WTC11 (cell line): ENCODE measurements at regions not wholly inside any gene's neighbourhood (a gene's known extent, or its start where the extent isn't known, plus 50 kb on each side); places are given as distances from the start of the nearest gene placed in this dataset.
A peak's percentile ranks its signal among the peaks of the same experiment; 100 is the strongest.

Source experiments
- ATAC-seq: fragments of 200-7000 bp; cut with Tn5 transposase; 2 replicates; pipeline ENCODE4 v1.10.0; 2021; ENCODE audit warnings: mild to moderate bottlenecking, moderate library complexity
- CTCF ChIA-PET: fragments of 300-600 bp; sonication (Branson Sonifier 250); formaldehyde crosslinking; loops from one replicate; lab custom pipeline; 2021; ENCODE audit warnings: antibody characterized with exemption; lab: Charles Lee
- POLR2A ChIA-PET: fragments of 350-600 bp; sonication (Branson Sonifier 250); formaldehyde crosslinking; loops from one replicate; lab custom pipeline; 2021; ENCODE audit warnings: antibody characterized with exemption; lab: Charles Lee
- DNase-seq: peaks from one replicate; pipeline ENCODE4 v3.0.0; 2021; ENCODE audit warnings: low spot score
- H3K27ac Mint-ChIP-seq: 2 replicates; pipeline ENCODE4 v1.8.0; 2021; ENCODE audit warnings: mixed read lengths
- H3K27me3 Mint-ChIP-seq: 2 replicates; pipeline ENCODE4 v1.8.0; 2021; ENCODE audit warnings: low read depth, mild to moderate bottlenecking, moderate library complexity, mixed read lengths
- H3K36me3 Mint-ChIP-seq: 2 replicates; pipeline ENCODE4 v1.8.0; 2021; ENCODE audit warnings: mixed read lengths
- H3K4me1 Mint-ChIP-seq: 2 replicates; pipeline ENCODE4 v1.8.0; 2022; ENCODE audit warnings: mixed read lengths
- H3K4me3 Mint-ChIP-seq: 2 replicates; pipeline ENCODE4 v1.8.0; 2021; ENCODE audit warnings: mild to moderate bottlenecking, moderate library complexity, mixed read lengths
- H3K9me3 Mint-ChIP-seq: 2 replicates; pipeline ENCODE4 v1.8.0; 2021; ENCODE audit warnings: mixed read lengths
- CBFB ChIP-seq: sonication (generic); formaldehyde crosslinking; IDR thresholded peaks from 2 replicates; pipeline ENCODE4 v1.8.1; 2022; ENCODE audit warnings: mild to moderate bottlenecking, low read depth, missing genetic modification reagents
- CDX4 ChIP-seq: fragments of 250-450 bp; sonication (Bioruptor Pico); IDR thresholded peaks from 2 replicates; pipeline ENCODE4 v1.9.0; 2021; ENCODE audit warnings: moderate library complexity, mild to moderate bottlenecking, inconsistent platforms, borderline replicate concordance
- CREB1 ChIP-seq: sonication (generic); formaldehyde crosslinking; IDR thresholded peaks from 2 replicates; pipeline ENCODE4 v1.8.0; 2023; ENCODE audit warnings: mild to moderate bottlenecking, missing genetic modification reagents
- CTCF ChIP-seq: fragments of 200-600 bp; IDR thresholded peaks from 2 replicates; pipeline ENCODE4 v1.8.0; 2022; ENCODE audit warnings: antibody characterized with exemption
- ESRRA ChIP-seq: sonication (generic); formaldehyde crosslinking; IDR thresholded peaks from 2 replicates; pipeline ENCODE4 v1.8.1; 2022; ENCODE audit warnings: mild to moderate bottlenecking, missing genetic modification reagents, borderline replicate concordance
- ETV6 ChIP-seq: sonication (generic); formaldehyde crosslinking; IDR thresholded peaks from 2 replicates; pipeline ENCODE4 v1.8.1; 2022; ENCODE audit warnings: mild to moderate bottlenecking, missing genetic modification reagents
- NFE2L1 ChIP-seq: sonication (generic); formaldehyde crosslinking; IDR thresholded peaks from 2 replicates; pipeline ENCODE4 v1.8.1; 2023; ENCODE audit warnings: missing genetic modification reagents
- NFYB ChIP-seq: sonication (generic); formaldehyde crosslinking; conservative IDR thresholded peaks from 2 replicates; pipeline ENCODE4 v1.8.0; 2022; ENCODE audit warnings: low read depth, missing genetic modification reagents
- OVOL2 ChIP-seq: fragments of 250-450 bp; sonication (Bioruptor Pico); IDR thresholded peaks from 2 replicates; pipeline ENCODE4 v1.9.0; 2021; ENCODE audit warnings: mild to moderate bottlenecking, borderline replicate concordance
- PRDM15 ChIP-seq: sonication (generic); formaldehyde crosslinking; IDR thresholded peaks from 2 replicates; pipeline ENCODE4 v1.8.0; 2022; ENCODE audit warnings: missing genetic modification reagents
- RELA ChIP-seq: sonication (generic); formaldehyde crosslinking; IDR thresholded peaks from 2 replicates; pipeline ENCODE4 v1.8.1; 2022; ENCODE audit warnings: missing genetic modification reagents, mild to moderate bottlenecking, borderline replicate concordance
- SMAD3 ChIP-seq: sonication (generic); formaldehyde crosslinking; IDR thresholded peaks from 2 replicates; pipeline ENCODE4 v1.8.0; 2022; ENCODE audit warnings: missing genetic modification reagents, mild to moderate bottlenecking, borderline replicate concordance
- SMAD4 ChIP-seq: sonication (generic); formaldehyde crosslinking; IDR thresholded peaks from 2 replicates; pipeline ENCODE4 v1.8.0; 2022; ENCODE audit warnings: mild to moderate bottlenecking, missing genetic modification reagents
- STAT6 ChIP-seq: sonication (generic); formaldehyde crosslinking; conservative IDR thresholded peaks from 2 replicates; pipeline ENCODE4 v1.8.1; 2023; ENCODE audit warnings: mild to moderate bottlenecking, low read depth, missing genetic modification reagents, moderate library complexity
- TEAD1 ChIP-seq: sonication (generic); formaldehyde crosslinking; IDR thresholded peaks from 2 replicates; pipeline ENCODE4 v1.8.0; 2022; ENCODE audit warnings: mild to moderate bottlenecking, missing genetic modification reagents
- USF1 ChIP-seq: sonication (generic); formaldehyde crosslinking; IDR thresholded peaks from 2 replicates; pipeline ENCODE4 v1.8.0; 2022; ENCODE audit warnings: mild to moderate bottlenecking, missing genetic modification reagents
- ZNF121 ChIP-seq: sonication (generic); formaldehyde crosslinking; IDR thresholded peaks from 2 replicates; pipeline ENCODE4 v1.8.0; 2023; ENCODE audit warnings: missing genetic modification reagents
- ZNF512 ChIP-seq: sonication (generic); formaldehyde crosslinking; IDR thresholded peaks from 2 replicates; pipeline ENCODE4 v1.8.1; 2022; ENCODE audit warnings: missing genetic modification reagents, borderline replicate concordance
- ZNF532 ChIP-seq: fragments of 250-450 bp; sonication (Bioruptor Pico); IDR thresholded peaks from 2 replicates; pipeline ENCODE4 v1.9.0; 2021; ENCODE audit warnings: mild to moderate bottlenecking, borderline replicate concordance
- ZSCAN18 ChIP-seq: fragments of 250-450 bp; sonication (Bioruptor Pico); IDR thresholded peaks from 2 replicates; pipeline ENCODE4 v2.1.2; 2022; ENCODE audit warnings: mild to moderate bottlenecking, moderate library complexity

- TF ChIP-seq STAT6 (CRISPR knock-in tag) (no peak), ZNF121 (no peak), CDX4 (CRISPR knock-in tag) (no peak), ZNF512 (CRISPR knock-in tag) (no peak), RELA (CRISPR knock-in tag) (no peak), PRDM15 (CRISPR knock-in tag) (no peak), ZNF532 (CRISPR knock-in tag) (no peak), OVOL2 (no peak), SMAD3 (CRISPR knock-in tag) (no peak), USF1 (CRISPR knock-in tag) (no peak), NFE2L1 (no peak), TEAD1 (CRISPR knock-in tag) (no peak)
Observed at GRCh38 chr6:113763311-113763766, 93.8 kb upstream of the MARCKS start (continued).

GRCh38 chr6:113763876-113764275 is 93.3 kb upstream of the MARCKS start:
- CTCF ChIA-PET, result no interaction called here
- peaks cover 3% of the 10 kb centered on the region for H3K27me3 Mint-ChIP-seq
- H3K4me1 Mint-ChIP-seq, result peaks cover 15% of the 10 kb centered on the region
- no peak for DNase-seq
- POLR2A ChIA-PET, result no interaction called here
- no peaks in the 10 kb centered on the region for H3K9me3 Mint-ChIP-seq
- no peak overlapping the region for H3K4me3 Mint-ChIP-seq
- no peaks in the 10 kb centered on the region for H3K36me3 Mint-ChIP-seq
- ATAC-seq, result no peak
- peak overlapping the region; percentile 82; the same call in 1 of the 2 replicates for H3K27ac Mint-ChIP-seq
- TF ChIP-seq ETV6 (CRISPR knock-in tag) (no peak), NFYB (no peak), SMAD4 (CRISPR knock-in tag) (no peak), CREB1 (no peak), CBFB (CRISPR knock-in tag) (no peak), RELA (CRISPR knock-in tag) (no peak), NFE2L1 (no peak), ZSCAN18 (CRISPR knock-in tag) (no peak), ESRRA (CRISPR knock-in tag) (no peak), CTCF (no peak)
